AG10803 (cell line): ENCODE measurements at regions not wholly inside any gene's neighbourhood (a gene's known extent, or its start where the extent isn't known, plus 50 kb on each side); places are given as distances from the start of the nearest gene placed in this dataset.

Source experiments
- DNase-seq: peaks from one replicate; pipeline ENCODE4 v3.0.0; 2010; ENCODE audit warnings: low read depth
- H3K4me3 ChIP-seq: 2 replicates; pipeline ENCODE4 v1.5.1; 2011; ENCODE audit warnings: mild to moderate bottlenecking, low read length, control low read depth
- TF ChIP-seq, protein P1 (sequence below): conservative IDR thresholded peaks from 2 replicates; pipeline ENCODE4 v1.5.1; 2011; ENCODE audit warnings: mild to moderate bottlenecking, low read length, control low read depth, inconsistent platforms

DNA sequence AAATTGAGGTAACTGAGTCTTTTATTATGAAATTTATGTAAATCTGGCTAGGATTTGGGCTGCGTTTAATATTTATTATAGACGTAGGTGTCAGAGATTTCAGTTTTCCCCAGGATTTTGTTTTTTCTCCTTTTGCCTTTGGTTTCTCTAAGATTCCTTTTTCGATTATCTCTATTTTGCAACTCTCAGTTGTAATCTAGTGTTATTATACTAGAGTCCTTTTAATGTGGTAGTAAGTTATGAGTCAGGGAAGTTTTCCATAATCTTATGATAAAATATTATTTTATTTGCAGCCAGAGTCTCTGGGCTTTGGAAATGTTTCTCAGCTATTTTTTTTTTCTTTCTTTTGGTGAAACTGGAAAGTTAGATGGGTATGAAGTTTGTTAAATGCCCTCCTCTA, 1043.8 kb downstream of the PLA2G4A start:
- no peak overlapping the region for H3K4me3 ChIP-seq

DNA sequence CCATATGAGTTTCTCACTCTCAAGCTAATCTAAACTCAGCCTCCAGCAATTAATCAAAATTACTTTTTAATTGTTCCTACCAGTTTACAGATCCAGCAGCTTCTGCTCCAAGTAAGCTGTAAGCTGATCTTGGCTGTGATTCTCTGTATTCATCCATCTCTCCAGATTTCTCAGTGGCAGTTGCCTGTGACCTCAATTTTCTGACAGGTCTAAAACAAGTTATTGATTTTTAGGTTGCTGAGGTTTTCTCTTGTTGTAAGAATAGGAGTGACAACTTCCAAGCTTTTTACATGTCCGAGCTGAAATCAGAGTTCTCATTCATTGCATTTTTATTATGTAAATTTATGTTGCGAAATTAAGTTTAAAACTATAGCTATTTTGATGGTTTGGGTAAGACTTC, 1044.4 kb downstream of the PLA2G4A start:
- TF ChIP-seq, protein P1, sequence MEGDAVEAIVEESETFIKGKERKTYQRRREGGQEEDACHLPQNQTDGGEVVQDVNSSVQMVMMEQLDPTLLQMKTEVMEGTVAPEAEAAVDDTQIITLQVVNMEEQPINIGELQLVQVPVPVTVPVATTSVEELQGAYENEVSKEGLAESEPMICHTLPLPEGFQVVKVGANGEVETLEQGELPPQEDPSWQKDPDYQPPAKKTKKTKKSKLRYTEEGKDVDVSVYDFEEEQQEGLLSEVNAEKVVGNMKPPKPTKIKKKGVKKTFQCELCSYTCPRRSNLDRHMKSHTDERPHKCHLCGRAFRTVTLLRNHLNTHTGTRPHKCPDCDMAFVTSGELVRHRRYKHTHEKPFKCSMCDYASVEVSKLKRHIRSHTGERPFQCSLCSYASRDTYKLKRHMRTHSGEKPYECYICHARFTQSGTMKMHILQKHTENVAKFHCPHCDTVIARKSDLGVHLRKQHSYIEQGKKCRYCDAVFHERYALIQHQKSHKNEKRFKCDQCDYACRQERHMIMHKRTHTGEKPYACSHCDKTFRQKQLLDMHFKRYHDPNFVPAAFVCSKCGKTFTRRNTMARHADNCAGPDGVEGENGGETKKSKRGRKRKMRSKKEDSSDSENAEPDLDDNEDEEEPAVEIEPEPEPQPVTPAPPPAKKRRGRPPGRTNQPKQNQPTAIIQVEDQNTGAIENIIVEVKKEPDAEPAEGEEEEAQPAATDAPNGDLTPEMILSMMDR: no peak
- DNase-seq: no peak
- no peak overlapping the region for H3K4me3 ChIP-seq

More for the DNA sequence above, 1043.8 kb downstream of the PLA2G4A start:
- no peak for DNase-seq
- TF ChIP-seq, protein P1: no peak

DNA sequence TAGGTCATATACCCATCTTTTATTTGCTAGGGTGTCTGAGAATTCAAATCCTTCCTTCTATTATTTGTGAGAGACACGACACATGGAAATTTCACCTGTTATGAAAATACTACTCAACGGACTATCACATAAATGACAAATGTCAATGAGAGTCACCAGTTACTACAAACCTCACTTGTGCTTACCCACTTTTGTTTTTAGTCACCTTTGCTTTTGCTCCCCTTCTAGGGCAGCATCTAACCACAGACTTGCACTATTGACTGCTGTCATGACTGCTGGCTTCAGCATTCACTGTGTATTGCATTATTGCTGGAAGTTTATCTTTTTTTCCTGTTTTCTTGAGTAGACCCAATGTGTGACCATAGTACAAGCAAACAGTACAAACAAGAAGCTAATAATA, 1048.0 kb downstream of the PLA2G4A start:
- DNase-seq: no peak
- TF ChIP-seq, protein P1: no peak
- H3K4me3 ChIP-seq: no peak overlapping the region

- H3K4me3 ChIP-seq: no peak overlapping the region
- TF ChIP-seq, protein P1: no peak
- DNase-seq: no peak
Measured at GRCh38 chr1:187877220-187877619, 1048.5 kb downstream of the PLA2G4A start.

DNA sequence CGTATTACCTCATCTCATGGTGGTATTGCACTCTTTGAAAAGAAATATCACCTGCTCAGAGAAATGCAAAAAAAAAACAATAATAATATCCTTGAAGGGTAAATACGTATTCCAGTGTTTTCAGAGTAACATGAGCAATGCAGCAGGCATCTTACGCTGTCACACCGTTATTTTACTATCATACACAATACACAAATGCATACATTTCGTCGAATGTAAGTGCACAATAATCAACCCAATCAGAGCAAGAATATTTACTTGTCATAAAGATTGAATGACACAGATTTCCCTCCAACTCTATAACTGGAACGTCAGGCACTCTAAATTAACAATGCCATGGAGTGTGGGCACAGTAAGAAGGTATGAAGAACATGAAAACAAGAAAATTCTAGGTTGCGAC, 1050.1 kb downstream of the PLA2G4A start:
- TF ChIP-seq, protein P1: no peak

GRCh38 chr1:187883356-187883755, 1054.6 kb downstream of the PLA2G4A start:
- no peak overlapping the region for H3K4me3 ChIP-seq
- no peak for DNase-seq

More for the DNA sequence above, 1050.1 kb downstream of the PLA2G4A start:
- DNase-seq: no peak
- H3K4me3 ChIP-seq: no peak overlapping the region

DNA sequence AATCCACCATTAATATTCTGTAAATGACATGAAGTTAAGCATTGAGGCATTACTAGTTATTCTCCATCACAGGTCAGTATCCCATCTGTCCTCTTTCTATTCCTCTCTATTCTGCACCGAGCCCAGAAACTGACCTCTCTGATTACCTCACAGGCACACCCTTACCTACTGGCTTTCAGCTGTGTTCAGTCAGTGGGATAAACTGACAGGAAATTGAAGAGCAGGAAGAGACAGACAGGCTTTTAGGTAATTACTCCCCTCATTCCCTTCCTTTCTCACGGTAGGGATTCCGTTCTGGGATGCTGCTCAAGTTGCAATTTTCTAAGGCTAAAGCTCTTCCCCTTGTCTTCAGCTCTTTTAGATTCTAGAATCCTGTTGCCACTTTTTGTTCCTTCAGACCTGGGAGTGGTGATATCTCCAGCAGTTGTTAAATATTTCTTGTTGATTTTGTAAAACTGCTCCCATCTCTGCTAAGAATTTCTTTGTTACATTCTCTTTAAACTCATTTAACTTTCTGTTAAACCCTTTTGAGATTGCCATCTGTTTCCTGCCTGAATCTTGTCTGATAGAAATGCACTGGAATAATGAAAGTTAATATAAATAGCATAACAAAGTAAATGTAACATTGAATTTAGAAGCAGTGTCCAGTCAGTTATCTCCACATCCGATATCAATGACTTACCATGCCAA, 1063.4 kb downstream of the PLA2G4A start:
- no peak for DNase-seq
- TF ChIP-seq, protein P1: no peak

More at GRCh38 chr1:187883356-187883755, 1054.6 kb downstream of the PLA2G4A start:
- TF ChIP-seq, protein P1: no peak

More for the DNA sequence above, 1063.4 kb downstream of the PLA2G4A start:
- no peak overlapping the region for H3K4me3 ChIP-seq
